ENCODE measurements at regions not wholly inside any gene's neighbourhood (a gene's known extent, or its start where the extent isn't known, plus 50 kb on each side); places are given as distances from the start of the nearest gene placed in this dataset.

DNA sequence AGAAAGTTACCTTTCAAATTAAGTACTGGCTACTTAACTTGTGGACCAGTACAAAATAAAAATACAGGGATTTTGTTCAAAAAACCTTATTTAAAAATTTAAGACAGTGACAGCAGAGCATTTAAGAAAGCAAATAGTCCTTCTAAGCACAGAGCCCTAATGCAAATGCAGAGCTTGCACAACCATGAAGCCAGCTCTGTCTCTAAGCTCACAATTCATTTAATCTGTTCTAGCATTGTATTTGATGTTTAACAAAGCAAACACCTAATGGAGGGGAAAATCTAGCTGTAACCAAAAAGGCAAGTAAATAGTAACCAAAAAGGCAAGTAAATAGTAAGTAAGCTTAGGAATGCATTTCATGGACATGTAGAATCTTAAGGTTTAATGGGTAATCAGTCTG lies 138.7 kb upstream of the GHR start:
- no peaks in the 10 kb centered on the region for H3K4me1 ChIP-seq (ENCODE audit: control insufficient read depth, extremely low read depth, insufficient read depth, low read length)
- no peak for FAIRE-seq
- no peaks in the 10 kb centered on the region for H3K79me2 ChIP-seq (ENCODE audit: control insufficient read depth, insufficient read depth, low read length)
- dilution Hi-C loops (cut with MboI; ENCODE audit: extremely low pct_ligation_motif_present, low sequenced_read_pairs), result no loop called here
- no peaks in the 10 kb centered on the region for H3K36me3 ChIP-seq (ENCODE audit: control insufficient read depth in 2 of 2, extremely low read depth in 1 of 2, insufficient read depth in 2 of 2, low read length in 2 of 2)
- POLR2A ChIA-PET, result no interaction called here
- DNase-seq (ENCODE audit: low read depth, low spot score), result no peak
- intact Hi-C loops (cut with micrococcal nuclease), result no loop called here
- H3K4me3 ChIP-seq (replicated peaks in 1 of 3; ENCODE audit: insufficient read depth in 1 of 3, low read depth in 1 of 3, low read length in 3 of 3), result no peak overlapping the region
- no peak overlapping the region for H3K27ac ChIP-seq (ENCODE audit: insufficient read depth, low read depth, low read length)
- no peaks in the 10 kb centered on the region for H4K20me1 ChIP-seq (replicated peaks; ENCODE audit: control insufficient read depth, extremely low read depth, insufficient read depth, low read length)
- TF ChIP-seq POLR2A (IDR thresholded peaks at IDR 0.05; ENCODE audit: low read depth, low read length) (no peak), GATA2 (IDR thresholded peaks at IDR 0.05; ENCODE audit: insufficient read depth, insufficient read length, low read depth, low read length) (no peak), EZH2 (IDR thresholded peaks at IDR 0.05; ENCODE audit: borderline replicate concordance, low read depth, low read length, severe bottlenecking) (no peak)
- TF ChIP-seq, protein P1, sequence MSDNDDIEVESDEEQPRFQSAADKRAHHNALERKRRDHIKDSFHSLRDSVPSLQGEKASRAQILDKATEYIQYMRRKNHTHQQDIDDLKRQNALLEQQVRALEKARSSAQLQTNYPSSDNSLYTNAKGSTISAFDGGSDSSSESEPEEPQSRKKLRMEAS (IDR thresholded peaks at IDR 0.05; ENCODE audit: insufficient read depth, insufficient read length), result no peak
- H3K9ac ChIP-seq (replicated peaks; ENCODE audit: extremely low read depth, insufficient read depth, low read length), result no peak overlapping the region
- H3K9me1 ChIP-seq (replicated peaks; ENCODE audit: control insufficient read depth, extremely low read depth, insufficient read depth, low read length), result no peaks in the 10 kb centered on the region
- H3K9me3 ChIP-seq (replicated peaks; ENCODE audit: control insufficient read depth, insufficient read depth, low read length), result no peaks in the 10 kb centered on the region
- no peak overlapping the region for H3K4me2 ChIP-seq (ENCODE audit: insufficient read depth, low read length)
- BruUV-seq (replicated peaks), result no TSS peak
- no peaks in the 10 kb centered on the region for H3K27me3 ChIP-seq (ENCODE audit: control insufficient read depth in 2 of 2, insufficient read depth in 2 of 2, low read length in 2 of 2)
- CTCF ChIA-PET, result no interaction called here
- no peak overlapping the region for H2AFZ ChIP-seq (ENCODE audit: low read depth, low read length)

DNA sequence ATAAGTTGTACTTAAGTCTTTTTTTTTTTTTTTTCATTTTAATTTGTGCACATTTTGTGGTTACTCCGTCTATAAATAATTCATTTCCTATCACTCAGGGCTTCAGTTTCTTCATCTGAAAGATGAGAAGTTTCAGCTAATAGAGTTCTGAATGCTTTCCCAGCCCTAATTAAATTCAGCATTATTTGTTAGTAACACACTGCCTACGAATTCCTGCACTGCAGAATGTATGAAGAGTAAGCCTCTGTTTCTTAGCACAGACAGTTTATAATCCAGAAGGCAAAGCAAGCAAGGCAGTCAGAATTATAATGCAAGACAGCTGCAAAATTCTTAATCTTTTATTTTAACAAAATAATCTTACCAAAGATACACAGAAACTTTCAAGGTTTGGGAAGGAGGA lies 138.0 kb upstream of the GHR start:
- Histone ChIP-seq H3K27ac (ENCODE audit: insufficient read depth, low read depth, low read length) (no peak overlapping the region), H4K20me1 (replicated peaks; ENCODE audit: control insufficient read depth, extremely low read depth, insufficient read depth, low read length) (no peaks in the 10 kb centered on the region), H3K4me2 (ENCODE audit: insufficient read depth, low read length) (no peak overlapping the region), H3K9ac (replicated peaks; ENCODE audit: extremely low read depth, insufficient read depth, low read length) (no peak overlapping the region), H3K4me1 (ENCODE audit: control insufficient read depth, extremely low read depth, insufficient read depth, low read length) (no peaks in the 10 kb centered on the region), H3K79me2 (ENCODE audit: control insufficient read depth, insufficient read depth, low read length) (no peaks in the 10 kb centered on the region), H3K36me3 (ENCODE audit: control insufficient read depth in 2 of 2, extremely low read depth in 1 of 2, insufficient read depth in 2 of 2, low read length in 2 of 2) (no peaks in the 10 kb centered on the region), H3K4me3 (replicated peaks in 1 of 3; ENCODE audit: insufficient read depth in 1 of 3, low read depth in 1 of 3, low read length in 3 of 3) (no peak overlapping the region), H3K27me3 (ENCODE audit: control insufficient read depth in 2 of 2, insufficient read depth in 2 of 2, low read length in 2 of 2) (no peaks in the 10 kb centered on the region), H3K9me3 (replicated peaks; ENCODE audit: control insufficient read depth, insufficient read depth, low read length) (no peaks in the 10 kb centered on the region), H2AFZ (ENCODE audit: low read depth, low read length) (no peak overlapping the region), H3K9me1 (replicated peaks; ENCODE audit: control insufficient read depth, extremely low read depth, insufficient read depth, low read length) (no peaks in the 10 kb centered on the region)
- dilution Hi-C loops (cut with MboI; ENCODE audit: extremely low pct_ligation_motif_present, low sequenced_read_pairs) (no loop called here), intact Hi-C loops (cut with micrococcal nuclease) (no loop called here)
- ChIA-PET POLR2A (no interaction called here), CTCF (interaction anchor here (0.6 kb wide), 1 partner anchor 76 kb away, joined by 3 read pairs; no protein-coding TSS in a partner anchor)
- FAIRE-seq (no peak), DNase-seq (ENCODE audit: low read depth, low spot score) (no peak)
- no peak for TF ChIP-seq JUN (IDR thresholded peaks at IDR 0.05; ENCODE audit: borderline replicate concordance, insufficient read depth, insufficient read length, low read depth)
- no TSS peak for BruUV-seq (replicated peaks)

Measured in endothelial cell of umbilical vein (primary cell).